NB4 (cell line): ENCODE measurements at regions not wholly inside any gene's neighbourhood (a gene's known extent, or its start where the extent isn't known, plus 50 kb on each side); places are given as distances from the start of the nearest gene placed in this dataset.

Experiments
- POLR2A ChIP-seq: IDR thresholded peaks from 2 replicates; pipeline ENCODE4 v1.6.1; 2011; ENCODE audit warnings: mild to moderate bottlenecking; ENCODE audit not compliant: insufficient read length; ENCODE audit errors: extremely low read depth
- TF ChIP-seq, protein P1 (sequence below): IDR thresholded peaks from one replicate; pipeline ENCODE4 v1.5.1; 2012; ENCODE audit warnings: low read depth, low read length
- TF ChIP-seq, protein P2 (sequence below): IDR thresholded peaks from 2 replicates; pipeline ENCODE4 v1.6.1; 2011; ENCODE audit warnings: low read depth, low read length

DNA sequence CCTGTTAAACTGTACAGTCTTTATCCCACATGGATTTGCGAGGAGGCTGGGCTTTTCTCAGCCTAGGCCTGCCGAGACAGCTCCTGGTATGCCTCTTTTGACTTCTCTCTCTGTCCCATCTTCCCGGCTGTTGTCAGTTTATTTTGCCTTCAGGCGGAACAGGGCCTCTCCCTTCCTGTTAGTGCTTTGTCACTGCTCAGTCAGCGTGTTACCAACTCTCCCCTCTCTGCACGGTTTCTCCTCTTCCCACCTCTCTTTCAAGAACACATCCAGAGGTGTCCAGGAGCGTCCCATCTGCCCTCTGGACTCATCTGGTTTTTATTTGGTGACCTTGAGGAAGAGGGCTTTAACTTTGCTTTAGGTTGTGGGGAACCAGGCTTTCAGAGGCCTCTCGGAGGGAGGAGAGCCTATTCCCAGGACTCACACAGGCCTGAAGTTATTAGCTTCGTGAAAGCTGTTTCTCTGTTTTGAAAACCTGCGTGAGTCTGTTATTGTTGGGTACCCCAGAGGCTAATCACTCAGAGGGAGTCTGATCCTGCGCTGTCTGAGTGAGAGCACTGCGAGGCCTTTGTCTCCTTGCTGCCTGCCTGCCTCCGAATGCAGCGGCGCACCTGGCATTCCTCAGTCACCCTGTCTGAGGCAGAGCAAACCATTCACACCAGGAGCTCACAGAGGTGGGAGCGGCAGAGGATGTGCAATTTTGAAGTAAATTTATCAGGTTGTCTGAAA is 234.4 kb upstream of the MPDZ start:
- TF ChIP-seq POLR2A, result no peak
- TF ChIP-seq, protein P1, sequence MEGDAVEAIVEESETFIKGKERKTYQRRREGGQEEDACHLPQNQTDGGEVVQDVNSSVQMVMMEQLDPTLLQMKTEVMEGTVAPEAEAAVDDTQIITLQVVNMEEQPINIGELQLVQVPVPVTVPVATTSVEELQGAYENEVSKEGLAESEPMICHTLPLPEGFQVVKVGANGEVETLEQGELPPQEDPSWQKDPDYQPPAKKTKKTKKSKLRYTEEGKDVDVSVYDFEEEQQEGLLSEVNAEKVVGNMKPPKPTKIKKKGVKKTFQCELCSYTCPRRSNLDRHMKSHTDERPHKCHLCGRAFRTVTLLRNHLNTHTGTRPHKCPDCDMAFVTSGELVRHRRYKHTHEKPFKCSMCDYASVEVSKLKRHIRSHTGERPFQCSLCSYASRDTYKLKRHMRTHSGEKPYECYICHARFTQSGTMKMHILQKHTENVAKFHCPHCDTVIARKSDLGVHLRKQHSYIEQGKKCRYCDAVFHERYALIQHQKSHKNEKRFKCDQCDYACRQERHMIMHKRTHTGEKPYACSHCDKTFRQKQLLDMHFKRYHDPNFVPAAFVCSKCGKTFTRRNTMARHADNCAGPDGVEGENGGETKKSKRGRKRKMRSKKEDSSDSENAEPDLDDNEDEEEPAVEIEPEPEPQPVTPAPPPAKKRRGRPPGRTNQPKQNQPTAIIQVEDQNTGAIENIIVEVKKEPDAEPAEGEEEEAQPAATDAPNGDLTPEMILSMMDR, result no peak
- TF ChIP-seq, protein P2, sequence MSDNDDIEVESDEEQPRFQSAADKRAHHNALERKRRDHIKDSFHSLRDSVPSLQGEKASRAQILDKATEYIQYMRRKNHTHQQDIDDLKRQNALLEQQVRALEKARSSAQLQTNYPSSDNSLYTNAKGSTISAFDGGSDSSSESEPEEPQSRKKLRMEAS, result no peak
